PC-9 (cell line): ENCODE measurements at regions not wholly inside any gene's neighbourhood (a gene's known extent, or its start where the extent isn't known, plus 50 kb on each side); places are given as distances from the start of the nearest gene placed in this dataset.

ENCODE experiments used
- EZH2 ChIP-seq: fragments of 200-600 bp; sonication (generic); IDR thresholded peaks from 2 replicates; pipeline ENCODE4 v1.8.0; 2017; ENCODE audit warnings: antibody characterized with exemption, low read depth
- TF ChIP-seq, protein P1 (sequence below): fragments of 200-600 bp; sonication (generic); conservative IDR thresholded peaks from 2 replicates; pipeline ENCODE4 v1.6.1; 2017; ENCODE audit warnings: mixed run types, antibody characterized with exemption, mild to moderate bottlenecking, moderate library complexity

DNA sequence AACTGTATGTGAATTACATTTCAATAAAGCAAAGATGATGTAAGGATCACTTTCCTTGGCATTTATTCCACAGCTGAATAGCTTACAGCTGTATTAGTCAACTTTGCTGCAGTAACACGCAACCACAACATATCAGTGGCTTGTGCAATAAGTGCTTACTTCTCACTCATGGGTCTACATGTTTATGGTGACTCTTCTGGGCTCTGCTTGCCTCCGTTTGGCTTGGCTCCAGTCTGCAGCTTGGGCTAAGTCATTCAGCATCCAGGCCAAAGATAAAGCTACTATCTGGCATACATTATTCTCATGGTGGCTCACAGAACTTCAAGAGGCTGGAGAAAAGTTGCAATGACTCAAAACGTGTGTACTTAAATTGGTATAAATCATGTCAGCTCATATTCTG lies 355.0 kb downstream of the RNF144A start:
- TF ChIP-seq, protein P1, sequence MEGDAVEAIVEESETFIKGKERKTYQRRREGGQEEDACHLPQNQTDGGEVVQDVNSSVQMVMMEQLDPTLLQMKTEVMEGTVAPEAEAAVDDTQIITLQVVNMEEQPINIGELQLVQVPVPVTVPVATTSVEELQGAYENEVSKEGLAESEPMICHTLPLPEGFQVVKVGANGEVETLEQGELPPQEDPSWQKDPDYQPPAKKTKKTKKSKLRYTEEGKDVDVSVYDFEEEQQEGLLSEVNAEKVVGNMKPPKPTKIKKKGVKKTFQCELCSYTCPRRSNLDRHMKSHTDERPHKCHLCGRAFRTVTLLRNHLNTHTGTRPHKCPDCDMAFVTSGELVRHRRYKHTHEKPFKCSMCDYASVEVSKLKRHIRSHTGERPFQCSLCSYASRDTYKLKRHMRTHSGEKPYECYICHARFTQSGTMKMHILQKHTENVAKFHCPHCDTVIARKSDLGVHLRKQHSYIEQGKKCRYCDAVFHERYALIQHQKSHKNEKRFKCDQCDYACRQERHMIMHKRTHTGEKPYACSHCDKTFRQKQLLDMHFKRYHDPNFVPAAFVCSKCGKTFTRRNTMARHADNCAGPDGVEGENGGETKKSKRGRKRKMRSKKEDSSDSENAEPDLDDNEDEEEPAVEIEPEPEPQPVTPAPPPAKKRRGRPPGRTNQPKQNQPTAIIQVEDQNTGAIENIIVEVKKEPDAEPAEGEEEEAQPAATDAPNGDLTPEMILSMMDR = no peak
- no peak for TF ChIP-seq EZH2
